Smooth muscle cell (in vitro differentiated cells): ENCODE measurements at regions not wholly inside any gene's neighbourhood (a gene's known extent, or its start where the extent isn't known, plus 50 kb on each side); places are given as distances from the start of the nearest gene placed in this dataset.

Experiments used
- DNase-seq: peaks from one replicate; lab custom pipeline; 2025; ENCODE audit not compliant: unreplicated experiment; lab: John Stamatoyannopoulos, UW
- H2AFZ ChIP-seq: fragments of 200-600 bp; sonication (generic); 2 replicates; pipeline ENCODE4 v1.6.0; 2016; ENCODE audit warnings: antibody characterized with exemption, low read depth, mild to moderate bottlenecking
- H3F3A ChIP-seq: fragments of 200-600 bp; sonication (generic); 2 replicates; pipeline ENCODE4 v1.6.0; 2017; ENCODE audit warnings: antibody characterized with exemption, low read depth
- H3K27ac ChIP-seq: fragments of 200-600 bp; sonication (generic); 2 replicates; pipeline ENCODE4 v1.5.1; 2016; ENCODE audit warnings: low read depth, mild to moderate bottlenecking
- H3K27me3 ChIP-seq: fragments of 200-600 bp; sonication (generic); 2 replicates; pipeline ENCODE4 v1.6.1; 2016; ENCODE audit warnings: low read depth, mild to moderate bottlenecking
- H3K36me3 ChIP-seq: fragments of 200-600 bp; sonication (generic); 2 replicates; pipeline ENCODE4 v1.5.1; 2016; ENCODE audit warnings: low read depth
- H3K4me1 ChIP-seq: fragments of 200-600 bp; sonication (generic); 2 replicates; pipeline ENCODE4 v1.5.1; 2016; ENCODE audit warnings: low read depth
- H3K4me2 ChIP-seq: fragments of 200-600 bp; sonication (generic); 2 replicates; pipeline ENCODE4 v1.6.0; 2016; ENCODE audit warnings: mild to moderate bottlenecking
- H3K4me3 ChIP-seq: fragments of 200-600 bp; sonication (generic); 2 replicates; pipeline ENCODE4 v1.5.1; 2016; ENCODE audit warnings: mild to moderate bottlenecking
- H3K79me2 ChIP-seq: fragments of 200-600 bp; sonication (generic); 2 replicates; pipeline ENCODE4 v1.6.0; 2016; ENCODE audit warnings: low read depth, mild to moderate bottlenecking
- H3K9ac ChIP-seq: fragments of 200-600 bp; sonication (generic); 2 replicates; pipeline ENCODE4 v1.6.0; 2016; ENCODE audit warnings: low read depth
- H3K9me3 ChIP-seq: fragments of 200-600 bp; sonication (generic); replicated peaks from 2 replicates; pipeline ENCODE4 v1.5.1; 2016; ENCODE audit warnings: low read depth
- H4K20me1 ChIP-seq: fragments of 200-600 bp; sonication (generic); 2 replicates; pipeline ENCODE4 v1.6.0; 2016; ENCODE audit warnings: low read depth
- CTCF ChIP-seq: fragments of 200-600 bp; sonication (generic); IDR thresholded peaks from 2 replicates; pipeline ENCODE4 v1.5.1; 2017; ENCODE audit warnings: borderline replicate concordance, mild to moderate bottlenecking, antibody characterized with exemption; ENCODE audit not compliant: insufficient read depth, poor library complexity, severe bottlenecking
- WGBS: methylation state at CpG from one replicate; pipeline ENCODE4 v1.1.7; 2016; ENCODE audit warnings: low lambda C conversion rate; 5-methylcytosine and 5-hydroxymethylcytosine counted together

DNA sequence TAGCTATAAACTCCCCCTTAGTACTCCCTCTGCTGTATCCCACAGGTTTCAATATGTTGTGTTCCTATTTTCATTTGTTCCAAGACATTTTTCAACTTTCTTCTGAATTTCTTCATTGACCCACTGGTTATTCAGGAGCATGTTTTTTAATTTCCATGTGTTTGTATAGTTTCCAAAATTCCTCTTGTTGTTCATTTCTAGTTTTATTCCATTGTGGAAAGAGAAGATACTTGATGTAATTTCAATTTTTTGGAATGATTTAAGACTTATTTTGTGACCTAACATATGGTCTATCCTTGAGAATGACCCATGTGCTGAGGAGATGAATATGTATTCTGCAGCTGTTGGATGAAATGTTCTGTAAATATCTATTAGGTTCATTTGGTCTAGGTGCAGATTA lies 497.2 kb downstream of the BCKDHB start:
- DNase-seq = no peak
- no peaks in the 10 kb centered on the region for H3K36me3 ChIP-seq
- no peaks in the 10 kb centered on the region for H3K79me2 ChIP-seq
- no peaks in the 10 kb centered on the region for H3K9me3 ChIP-seq
- no peaks in the 10 kb centered on the region for H4K20me1 ChIP-seq
- no peaks in the 10 kb centered on the region for H3K27me3 ChIP-seq
- H3K4me1 ChIP-seq = peaks cover 4% of the 10 kb centered on the region
- no peak overlapping the region for H3K4me2 ChIP-seq
- H3K4me3 ChIP-seq = no peak overlapping the region
- no peak overlapping the region for H3K9ac ChIP-seq
- no peak for TF ChIP-seq CTCF
- no peak overlapping the region for H2AFZ ChIP-seq
- H3F3A ChIP-seq = no peaks in the 10 kb centered on the region
- no peak overlapping the region for H3K27ac ChIP-seq

DNA sequence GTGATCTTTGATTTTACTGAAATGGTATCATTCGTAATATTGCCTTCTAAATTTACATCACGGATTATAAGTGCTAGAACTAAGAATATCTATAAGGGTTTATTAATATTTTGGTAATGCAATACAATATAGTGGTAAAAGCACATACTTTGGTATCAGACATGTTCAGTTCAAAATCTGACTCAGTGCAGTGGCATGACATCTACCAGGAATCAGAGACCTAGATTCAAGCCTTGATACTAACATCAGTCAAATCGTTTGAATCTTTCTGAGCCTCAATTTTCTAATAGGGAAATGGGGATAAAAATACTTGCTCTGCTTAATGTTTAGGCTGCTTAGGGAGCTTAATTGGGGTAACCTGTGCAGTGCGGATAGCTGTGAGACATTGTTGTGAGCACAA lies 488.0 kb downstream of the BCKDHB start:
- TF ChIP-seq CTCF = no peak
- no peak overlapping the region for H2AFZ ChIP-seq
- WGBS = 93% methylated on average over 4 of the region's 4 CpGs
- no peak for DNase-seq
- H3K9me3 ChIP-seq = no peaks in the 10 kb centered on the region
- no peak overlapping the region for H3K4me3 ChIP-seq
- no peaks in the 10 kb centered on the region for H3K27me3 ChIP-seq
- H3K4me1 ChIP-seq = no peaks in the 10 kb centered on the region
- H3F3A ChIP-seq = no peaks in the 10 kb centered on the region
- no peaks in the 10 kb centered on the region for H4K20me1 ChIP-seq
- H3K79me2 ChIP-seq = no peaks in the 10 kb centered on the region
- no peak overlapping the region for H3K4me2 ChIP-seq
- H3K9ac ChIP-seq = no peak overlapping the region
- no peaks in the 10 kb centered on the region for H3K36me3 ChIP-seq
- no peak overlapping the region for H3K27ac ChIP-seq

- Histone ChIP-seq H3K9me3 (no peaks in the 10 kb centered on the region), H3F3A (no peaks in the 10 kb centered on the region), H3K27ac (no peak overlapping the region), H4K20me1 (no peaks in the 10 kb centered on the region), H3K4me3 (no peak overlapping the region), H3K9ac (no peak overlapping the region), H3K4me1 (no peaks in the 10 kb centered on the region), H2AFZ (no peak overlapping the region), H3K36me3 (no peaks in the 10 kb centered on the region), H3K27me3 (no peaks in the 10 kb centered on the region), H3K4me2 (no peak overlapping the region), H3K79me2 (no peaks in the 10 kb centered on the region)
- no peak for DNase-seq
- no peak for TF ChIP-seq CTCF
- 90% methylated on average over 2 of the region's 2 CpGs for WGBS
These were observed 486.0 kb downstream of the BCKDHB start for GRCh38 chr6:80592436-80592835.

GRCh38 chr6:80586242-80586641 lies 479.8 kb downstream of the BCKDHB start:
- no peaks in the 10 kb centered on the region for H3K36me3 ChIP-seq
- H3K4me3 ChIP-seq = no peak overlapping the region
- H3K27ac ChIP-seq = no peak overlapping the region
- no peak overlapping the region for H2AFZ ChIP-seq
- H3K27me3 ChIP-seq = no peaks in the 10 kb centered on the region
- DNase-seq = no peak
- no peak for TF ChIP-seq CTCF
- H3K9ac ChIP-seq = no peak overlapping the region
- H3K9me3 ChIP-seq = no peaks in the 10 kb centered on the region
- H3K4me1 ChIP-seq = no peaks in the 10 kb centered on the region
- no peak overlapping the region for H3K4me2 ChIP-seq
- H4K20me1 ChIP-seq = no peaks in the 10 kb centered on the region
- H3K79me2 ChIP-seq = no peaks in the 10 kb centered on the region
- no peaks in the 10 kb centered on the region for H3F3A ChIP-seq
